ENCODE measurements at regions not wholly inside any gene's neighbourhood (a gene's known extent, or its start where the extent isn't known, plus 50 kb on each side); places are given as distances from the start of the nearest gene placed in this dataset.

- WGBS, 4 donors = 63 to 89% (median 78%) methylated on average over 1 of the region's 1 CpG
- intact Hi-C loops (cut with DNase I) = no loop called here
Measured at GRCh38 chr5:91532779-91533178, 149.7 kb upstream of the ARRDC3 start.

GRCh38 chr5:91532281-91532680 is 149.2 kb upstream of the ARRDC3 start:
- no peaks in the 10 kb centered on the region for H3K36me3 ChIP-seq
- H3K4me1 ChIP-seq = no peaks in the 10 kb centered on the region
- TF ChIP-seq, protein P1, sequence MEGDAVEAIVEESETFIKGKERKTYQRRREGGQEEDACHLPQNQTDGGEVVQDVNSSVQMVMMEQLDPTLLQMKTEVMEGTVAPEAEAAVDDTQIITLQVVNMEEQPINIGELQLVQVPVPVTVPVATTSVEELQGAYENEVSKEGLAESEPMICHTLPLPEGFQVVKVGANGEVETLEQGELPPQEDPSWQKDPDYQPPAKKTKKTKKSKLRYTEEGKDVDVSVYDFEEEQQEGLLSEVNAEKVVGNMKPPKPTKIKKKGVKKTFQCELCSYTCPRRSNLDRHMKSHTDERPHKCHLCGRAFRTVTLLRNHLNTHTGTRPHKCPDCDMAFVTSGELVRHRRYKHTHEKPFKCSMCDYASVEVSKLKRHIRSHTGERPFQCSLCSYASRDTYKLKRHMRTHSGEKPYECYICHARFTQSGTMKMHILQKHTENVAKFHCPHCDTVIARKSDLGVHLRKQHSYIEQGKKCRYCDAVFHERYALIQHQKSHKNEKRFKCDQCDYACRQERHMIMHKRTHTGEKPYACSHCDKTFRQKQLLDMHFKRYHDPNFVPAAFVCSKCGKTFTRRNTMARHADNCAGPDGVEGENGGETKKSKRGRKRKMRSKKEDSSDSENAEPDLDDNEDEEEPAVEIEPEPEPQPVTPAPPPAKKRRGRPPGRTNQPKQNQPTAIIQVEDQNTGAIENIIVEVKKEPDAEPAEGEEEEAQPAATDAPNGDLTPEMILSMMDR (IDR thresholded peaks at IDR 0.05) = no peak
- no peak for TF ChIP-seq POLR2A (IDR thresholded peaks at IDR 0.05)
- no peaks in the 10 kb centered on the region for H3K9me3 ChIP-seq
- H3K4me3 ChIP-seq = no peak overlapping the region
- intact Hi-C loops (cut with DNase I) = no loop called here
- DNase-seq (no peak), ATAC-seq (no peak)
- H3K27ac ChIP-seq = no peak overlapping the region
- WGBS, 4 donors = 48 to 70% (median 59%) methylated on average over 1 of the region's 1 CpG
- no peaks in the 10 kb centered on the region for H3K27me3 ChIP-seq

More at GRCh38 chr5:91532779-91533178, 149.7 kb upstream of the ARRDC3 start:
- Histone ChIP-seq H3K4me3 (no peak overlapping the region), H3K27ac (no peak overlapping the region), H3K4me1 (no peaks in the 10 kb centered on the region), H3K9me3 (no peaks in the 10 kb centered on the region), H3K27me3 (no peaks in the 10 kb centered on the region), H3K36me3 (no peaks in the 10 kb centered on the region)
- ATAC-seq = no peak
- no peak for TF ChIP-seq POLR2A (IDR thresholded peaks at IDR 0.05)
- TF ChIP-seq, protein P1 (IDR thresholded peaks at IDR 0.05) = no peak
- no peak for DNase-seq

DNA sequence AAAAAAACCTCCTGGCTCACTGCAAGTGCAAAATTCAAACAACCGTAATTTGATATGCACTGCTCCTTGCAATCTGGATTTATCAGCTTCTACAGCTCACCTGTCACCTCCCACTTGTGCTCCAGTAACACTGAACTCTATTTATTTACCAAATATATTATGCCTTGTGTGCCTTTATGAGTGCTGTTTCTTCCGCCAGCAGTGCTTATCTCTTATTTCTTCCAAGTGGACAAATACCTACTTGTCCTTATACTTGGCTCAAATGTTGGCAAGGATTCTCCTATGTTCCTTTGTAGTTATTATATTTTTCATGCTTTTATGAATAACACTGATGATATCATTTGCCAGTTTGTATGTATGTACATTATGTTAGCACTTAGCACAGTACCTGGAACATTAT is 145.7 kb upstream of the ARRDC3 start:
- no peak overlapping the region for H3K4me3 ChIP-seq
- no peaks in the 10 kb centered on the region for H3K36me3 ChIP-seq
- intact Hi-C loops (cut with DNase I) = no loop called here
- no peaks in the 10 kb centered on the region for H3K27me3 ChIP-seq
- no peaks in the 10 kb centered on the region for H3K4me1 ChIP-seq
- no peaks in the 10 kb centered on the region for H3K9me3 ChIP-seq
- DNase-seq (no peak), ATAC-seq (no peak)
- WGBS, 4 donors = 76 to 78% (median 78%) methylated on average over 2 of the region's 2 CpGs
- TF ChIP-seq, protein P1 (IDR thresholded peaks at IDR 0.05) = no peak
- H3K27ac ChIP-seq = no peak overlapping the region

- Histone ChIP-seq H3K27ac (no peak overlapping the region), H3K36me3 (no peaks in the 10 kb centered on the region), H3K4me1 (no peaks in the 10 kb centered on the region), H3K9me3 (no peaks in the 10 kb centered on the region), H3K27me3 (no peaks in the 10 kb centered on the region), H3K4me3 (no peak overlapping the region)
- TF ChIP-seq, protein P1 (IDR thresholded peaks at IDR 0.05) = no peak
- TF ChIP-seq POLR2A (IDR thresholded peaks at IDR 0.05) = no peak
- WGBS, 4 donors = 85 to 91% (median 87%) methylated on average over 5 of the region's 5 CpGs
- ATAC-seq = no peak
- DNase-seq = no peak
- intact Hi-C loops (cut with DNase I) = no loop called here
Measured at GRCh38 chr5:91521785-91522184, 138.7 kb upstream of the ARRDC3 start.

All from heart left ventricle (tissue), 16 donors.